OCI-LY7 (cell line): ENCODE measurements at regions not wholly inside any gene's neighbourhood (a gene's known extent, or its start where the extent isn't known, plus 50 kb on each side); places are given as distances from the start of the nearest gene placed in this dataset.
A peak's percentile ranks its signal among the peaks of the same experiment; 100 is the strongest.

Source experiments
- BruUV-seq: library from RNA; stranded (reverse); fragments of 400-500 nt; replicated peaks from 2 replicates; lab custom pipeline; 2021; lab: Mats Ljungman, UMichigan
- CTCF ChIA-PET: fragments of 300-600 bp; sonication (Branson Sonifier 250); formaldehyde crosslinking; loops from one replicate; lab custom pipeline; 2022; ENCODE audit warnings: antibody characterized with exemption; ENCODE audit not compliant: unreplicated experiment; lab: Charles Lee
- POLR2A ChIA-PET: fragments of 300-600 bp; sonication (Branson Sonifier 250); formaldehyde crosslinking; loops from one replicate; lab custom pipeline; 2022; ENCODE audit warnings: antibody characterized with exemption; lab: Charles Lee
- DNase-seq: peaks from one replicate; pipeline ENCODE4 v3.0.0-alpha.2; 2015; ENCODE audit warnings: low spot score
- H2AFZ ChIP-seq: fragments of 200-600 bp; sonication (generic), shearing (Covaris generic); 2 replicates; pipeline ENCODE4 v1.6.1; 2014; ENCODE audit warnings: mild to moderate bottlenecking, antibody characterized with exemption, low read length, moderate library complexity
- H3K27ac ChIP-seq: fragments of 200-600 bp; sonication (generic); 2 replicates; pipeline ENCODE4 v1.5.1; 2014; ENCODE audit warnings: mixed run types, low read depth, mild to moderate bottlenecking, moderate library complexity, low read length, inconsistent platforms; ENCODE audit not compliant: poor library complexity, severe bottlenecking
- H3K36me3 ChIP-seq: fragments of 200-600 bp; sonication (generic); 2 replicates; pipeline ENCODE4 v1.6.1; 2014; ENCODE audit warnings: mild to moderate bottlenecking, antibody characterized with exemption, low read length, moderate library complexity, mixed read lengths; ENCODE audit not compliant: insufficient read depth
- H3K4me1 ChIP-seq: fragments of 200-600 bp; sonication (generic); 2 replicates; pipeline ENCODE4 v1.5.1; 2014; ENCODE audit warnings: mild to moderate bottlenecking, low read length; ENCODE audit not compliant: insufficient read depth, poor library complexity, severe bottlenecking
- H3K4me2 ChIP-seq: fragments of 200-600 bp; sonication (generic); 2 replicates; pipeline ENCODE4 v1.6.1; 2014; ENCODE audit warnings: mild to moderate bottlenecking, low read length
- H3K4me3 ChIP-seq: fragments of 200-600 bp; sonication (generic); 2 replicates; pipeline ENCODE4 v1.5.1; 2014; ENCODE audit warnings: mild to moderate bottlenecking, low read depth, low read length; ENCODE audit not compliant: poor library complexity, severe bottlenecking
- H3K79me2 ChIP-seq: fragments of 200-600 bp; sonication (generic); 2 replicates; pipeline ENCODE4 v1.6.1; 2016; ENCODE audit warnings: low read depth, mild to moderate bottlenecking, low read length, moderate library complexity, mixed read lengths; ENCODE audit not compliant: insufficient read depth
- H3K9me2 ChIP-seq: fragments of 200-600 bp; sonication (generic); 2 replicates; pipeline ENCODE4 v1.6.1; 2016; ENCODE audit warnings: mild to moderate bottlenecking, low read length, mixed read lengths; ENCODE audit not compliant: insufficient read depth
- H3K9me3 ChIP-seq: fragments of 200-600 bp; sonication (generic); 2 replicates; pipeline ENCODE4 v1.6.1; 2014; ENCODE audit warnings: mild to moderate bottlenecking, mixed run types, low read length, mixed read lengths
- H4K20me1 ChIP-seq: fragments of 200-600 bp; sonication (generic); 2 replicates; pipeline ENCODE4 v1.6.1; 2014; ENCODE audit warnings: mild to moderate bottlenecking, antibody characterized with exemption, low read length, moderate library complexity, mixed read lengths; ENCODE audit not compliant: insufficient read depth
- CTCF ChIP-seq: fragments of 200-600 bp; sonication (generic); conservative IDR thresholded peaks from 2 replicates; pipeline ENCODE4 v1.5.1; 2014; ENCODE audit warnings: mild to moderate bottlenecking, antibody characterized with exemption, low read length, moderate library complexity, mixed read lengths
- EZH2phosphoT487 ChIP-seq: fragments of 200-600 bp; sonication (generic); IDR thresholded peaks from 2 replicates; pipeline ENCODE4 v1.6.1; 2018; ENCODE audit warnings: low read depth, borderline replicate concordance, mild to moderate bottlenecking, mixed run types, antibody characterized with exemption, low read length, moderate library complexity, mixed read lengths
- intact Hi-C: fragments of 100-400 bp; cut with micrococcal nuclease; formaldehyde crosslinking; loops from one replicate; pipeline ENCODE4 v1.10.0; 2022; ENCODE audit not compliant: unreplicated experiment

- Histone ChIP-seq H3K4me3 (no peak overlapping the region), H4K20me1 (no peaks in the 10 kb centered on the region), H3K9me3 (peaks cover 2% of the 10 kb centered on the region; the same call in 1 of the 2 replicates), H3K4me1 (no peaks in the 10 kb centered on the region), H2AFZ (no peak overlapping the region), H3K27ac (no peak overlapping the region), H3K4me2 (no peak overlapping the region), H3K9me2 (no peaks in the 10 kb centered on the region), H3K36me3 (no peaks in the 10 kb centered on the region), H3K79me2 (no peaks in the 10 kb centered on the region)
- TF ChIP-seq EZH2phosphoT487 = no peak
- no peak for TF ChIP-seq CTCF
- intact Hi-C loops = no loop called here
- ChIA-PET CTCF (no interaction called here), POLR2A (no interaction called here)
- DNase-seq = no peak
- BruUV-seq = no TSS peak
Observed at GRCh38 chr7:68564306-68565135, 1033.8 kb upstream of the AUTS2 start.

GRCh38 chr7:68571286-68571685 is 1027.0 kb upstream of the AUTS2 start:
- H3K36me3 ChIP-seq = no peaks in the 10 kb centered on the region; the same call in 1 of the 2 replicates
- H2AFZ ChIP-seq = no peak overlapping the region
- H3K79me2 ChIP-seq = no peaks in the 10 kb centered on the region
- H3K9me3 ChIP-seq = peaks cover 15% of the 10 kb centered on the region; the same call in 1 of the 2 replicates
- TF ChIP-seq EZH2phosphoT487 (no peak), CTCF (no peak)
- no peak overlapping the region for H3K4me3 ChIP-seq
- H4K20me1 ChIP-seq = no peaks in the 10 kb centered on the region
- H3K4me2 ChIP-seq = no peak overlapping the region
- intact Hi-C loops = loop anchor here (10.0 kb wide), 1 partner anchor 1024 kb away; the partner anchor contains the start of gene AUTS2
- H3K9me2 ChIP-seq = no peaks in the 10 kb centered on the region
- no peak for DNase-seq
- POLR2A ChIA-PET = interaction anchor here (0.7 to 4.0 kb wide), 3 partner anchors 11 to 1857 kb away, joined by 3 to 26 read pairs (median 4); no protein-coding TSS in a partner anchor
- peaks cover 61% of the 10 kb centered on the region for H3K4me1 ChIP-seq
- no TSS peak for BruUV-seq
- H3K27ac ChIP-seq = peak overlapping the region; percentile 96
- CTCF ChIA-PET = no interaction called here
